ENCODE measurements at regions not wholly inside any gene's neighbourhood (a gene's known extent, or its start where the extent isn't known, plus 50 kb on each side); places are given as distances from the start of the nearest gene placed in this dataset.

- Histone ChIP-seq H3K79me2 (ENCODE audit: insufficient read depth, low read depth) (no peaks in the 10 kb centered on the region), H3K27ac (no peak overlapping the region), H2AFZ (ENCODE audit: low read depth) (no peak overlapping the region), H3K9ac (no peak overlapping the region), H3K4me1 (ENCODE audit: low read depth, poor library complexity, severe bottlenecking) (no peaks in the 10 kb centered on the region), H4K20me1 (ENCODE audit: insufficient read depth) (no peaks in the 10 kb centered on the region), H3K4me2 (no peak overlapping the region), H3K4me3 (IDR thresholded peaks at IDR 0.05; ENCODE audit: insufficient read depth, low read depth, low read length) (no peak overlapping the region), H3K27me3 (ENCODE audit: insufficient read depth, low read depth) (no peaks in the 10 kb centered on the region), H3K36me3 (ENCODE audit: insufficient read depth) (no peaks in the 10 kb centered on the region)
- TF ChIP-seq CTCF (conservative IDR thresholded peaks at IDR 0.05; ENCODE audit: low read depth, low read length) = no peak
Measured at GRCh38 chr20:54318892-54319291, 111.0 kb downstream of the PFDN4 start.

- Histone ChIP-seq H3K27me3 (ENCODE audit: insufficient read depth, low read depth) (no peaks in the 10 kb centered on the region), H3K4me2 (no peak overlapping the region), H3K4me1 (ENCODE audit: low read depth, poor library complexity, severe bottlenecking) (no peaks in the 10 kb centered on the region), H3K4me3 (IDR thresholded peaks at IDR 0.05; ENCODE audit: insufficient read depth, low read depth, low read length) (no peak overlapping the region), H2AFZ (ENCODE audit: low read depth) (no peak overlapping the region), H3K36me3 (ENCODE audit: insufficient read depth) (no peaks in the 10 kb centered on the region), H3K79me2 (ENCODE audit: insufficient read depth, low read depth) (no peaks in the 10 kb centered on the region), H4K20me1 (ENCODE audit: insufficient read depth) (no peaks in the 10 kb centered on the region), H3K9ac (no peak overlapping the region), H3K27ac (no peak overlapping the region)
- TF ChIP-seq CTCF (conservative IDR thresholded peaks at IDR 0.05; ENCODE audit: low read depth, low read length) = no peak
Measured at GRCh38 chr20:54320148-54320607, 112.3 kb downstream of the PFDN4 start.

GRCh38 chr20:54321352-54322087, 113.6 kb downstream of the PFDN4 start:
- no peaks in the 10 kb centered on the region for H3K36me3 ChIP-seq (ENCODE audit: insufficient read depth)
- H2AFZ ChIP-seq (ENCODE audit: low read depth) = no peak overlapping the region
- no peak overlapping the region for H3K4me3 ChIP-seq (IDR thresholded peaks at IDR 0.05; ENCODE audit: insufficient read depth, low read depth, low read length)
- no peak overlapping the region for H3K27ac ChIP-seq
- TF ChIP-seq CTCF (conservative IDR thresholded peaks at IDR 0.05; ENCODE audit: low read depth, low read length) = no peak
- H3K9ac ChIP-seq = no peak overlapping the region
- H3K4me2 ChIP-seq = no peak overlapping the region
- no peaks in the 10 kb centered on the region for H4K20me1 ChIP-seq (ENCODE audit: insufficient read depth)
- H3K79me2 ChIP-seq (ENCODE audit: insufficient read depth, low read depth) = no peaks in the 10 kb centered on the region
- H3K27me3 ChIP-seq (ENCODE audit: insufficient read depth, low read depth) = no peaks in the 10 kb centered on the region
- H3K4me1 ChIP-seq (ENCODE audit: low read depth, poor library complexity, severe bottlenecking) = no peaks in the 10 kb centered on the region

- Histone ChIP-seq H3K27me3 (ENCODE audit: insufficient read depth, low read depth) (no peaks in the 10 kb centered on the region), H4K20me1 (ENCODE audit: insufficient read depth) (no peaks in the 10 kb centered on the region), H3K4me3 (IDR thresholded peaks at IDR 0.05; ENCODE audit: insufficient read depth, low read depth, low read length) (no peak overlapping the region), H3K4me1 (ENCODE audit: low read depth, poor library complexity, severe bottlenecking) (no peaks in the 10 kb centered on the region), H3K9ac (no peak overlapping the region), H2AFZ (ENCODE audit: low read depth) (no peak overlapping the region), H3K4me2 (no peak overlapping the region), H3K79me2 (ENCODE audit: insufficient read depth, low read depth) (no peaks in the 10 kb centered on the region), H3K27ac (no peak overlapping the region), H3K36me3 (ENCODE audit: insufficient read depth) (no peaks in the 10 kb centered on the region)
- no peak for TF ChIP-seq CTCF (conservative IDR thresholded peaks at IDR 0.05; ENCODE audit: low read depth, low read length)
Measured at GRCh38 chr20:54323227-54323734, 115.4 kb downstream of the PFDN4 start.

Measured in KMS-11 (cell line).